Left ventricle myocardium inferior (tissue), 1 donor: ENCODE measurements at regions not wholly inside any gene's neighbourhood (a gene's known extent, or its start where the extent isn't known, plus 50 kb on each side); places are given as distances from the start of the nearest gene placed in this dataset.

Experiments used
- DNase-seq: peaks from one replicate; pipeline ENCODE4 v3.0.0-alpha.2; 2020
- H3K27ac ChIP-seq: fragments of 200-600 bp; replicated peaks from 2 replicates; pipeline ENCODE4 v1.8.0; 2021
- H3K27me3 ChIP-seq: fragments of 200-600 bp; 2 replicates; pipeline ENCODE4 v1.8.0; 2021; ENCODE audit warnings: low read depth
- H3K36me3 ChIP-seq: fragments of 200-600 bp; 2 replicates; pipeline ENCODE4 v1.8.0; 2021
- H3K4me1 ChIP-seq: fragments of 200-600 bp; 2 replicates; pipeline ENCODE4 v1.8.0; 2021
- H3K4me3 ChIP-seq: fragments of 200-600 bp; 2 replicates; pipeline ENCODE4 v1.8.0; 2021; ENCODE audit warnings: mild to moderate bottlenecking, moderate library complexity
- H3K9me3 ChIP-seq: fragments of 200-600 bp; replicated peaks from 2 replicates; pipeline ENCODE4 v1.8.0; 2021
- intact Hi-C: fragments of 100-400 bp; cut with micrococcal nuclease; formaldehyde crosslinking; loops from one replicate; pipeline ENCODE4 v1.11.0; 2022
- TF ChIP-seq, protein P1 (sequence below): fragments of 200-600 bp; IDR thresholded peaks from 2 replicates; pipeline ENCODE4 v1.8.0; 2021; ENCODE audit warnings: antibody characterized with exemption, mild to moderate bottlenecking, borderline replicate concordance
- donor health status: DM: no; HTN: yes; CAD: no; lungs with severe emphysema.

DNA sequence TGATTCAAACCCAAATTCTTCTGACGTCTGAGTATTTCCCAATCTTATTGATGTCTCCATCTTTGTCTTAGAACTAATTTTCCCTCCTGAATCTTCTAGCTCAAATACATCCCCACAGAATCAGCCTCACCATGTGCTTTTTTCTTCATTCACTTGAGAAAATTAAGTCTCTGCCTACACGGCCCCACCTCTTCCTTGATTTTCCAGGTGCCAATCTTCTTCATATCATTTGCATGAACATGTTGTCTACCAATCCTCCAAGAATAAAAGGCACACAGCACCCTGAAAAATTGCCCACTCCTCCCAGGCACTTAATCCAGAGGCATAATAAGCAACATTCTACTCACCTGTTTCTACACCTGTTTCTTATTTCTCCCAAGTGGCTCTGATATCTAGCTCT is 408.1 kb upstream of the NBEA start:
- no peaks in the 10 kb centered on the region for H3K9me3 ChIP-seq
- intact Hi-C loops: no loop called here
- DNase-seq: no peak
- TF ChIP-seq, protein P1, sequence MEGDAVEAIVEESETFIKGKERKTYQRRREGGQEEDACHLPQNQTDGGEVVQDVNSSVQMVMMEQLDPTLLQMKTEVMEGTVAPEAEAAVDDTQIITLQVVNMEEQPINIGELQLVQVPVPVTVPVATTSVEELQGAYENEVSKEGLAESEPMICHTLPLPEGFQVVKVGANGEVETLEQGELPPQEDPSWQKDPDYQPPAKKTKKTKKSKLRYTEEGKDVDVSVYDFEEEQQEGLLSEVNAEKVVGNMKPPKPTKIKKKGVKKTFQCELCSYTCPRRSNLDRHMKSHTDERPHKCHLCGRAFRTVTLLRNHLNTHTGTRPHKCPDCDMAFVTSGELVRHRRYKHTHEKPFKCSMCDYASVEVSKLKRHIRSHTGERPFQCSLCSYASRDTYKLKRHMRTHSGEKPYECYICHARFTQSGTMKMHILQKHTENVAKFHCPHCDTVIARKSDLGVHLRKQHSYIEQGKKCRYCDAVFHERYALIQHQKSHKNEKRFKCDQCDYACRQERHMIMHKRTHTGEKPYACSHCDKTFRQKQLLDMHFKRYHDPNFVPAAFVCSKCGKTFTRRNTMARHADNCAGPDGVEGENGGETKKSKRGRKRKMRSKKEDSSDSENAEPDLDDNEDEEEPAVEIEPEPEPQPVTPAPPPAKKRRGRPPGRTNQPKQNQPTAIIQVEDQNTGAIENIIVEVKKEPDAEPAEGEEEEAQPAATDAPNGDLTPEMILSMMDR: no peak
- no peak overlapping the region for H3K27ac ChIP-seq
- H3K4me1 ChIP-seq: no peaks in the 10 kb centered on the region
- H3K36me3 ChIP-seq: no peaks in the 10 kb centered on the region
- no peak overlapping the region for H3K4me3 ChIP-seq
- no peaks in the 10 kb centered on the region for H3K27me3 ChIP-seq

DNA sequence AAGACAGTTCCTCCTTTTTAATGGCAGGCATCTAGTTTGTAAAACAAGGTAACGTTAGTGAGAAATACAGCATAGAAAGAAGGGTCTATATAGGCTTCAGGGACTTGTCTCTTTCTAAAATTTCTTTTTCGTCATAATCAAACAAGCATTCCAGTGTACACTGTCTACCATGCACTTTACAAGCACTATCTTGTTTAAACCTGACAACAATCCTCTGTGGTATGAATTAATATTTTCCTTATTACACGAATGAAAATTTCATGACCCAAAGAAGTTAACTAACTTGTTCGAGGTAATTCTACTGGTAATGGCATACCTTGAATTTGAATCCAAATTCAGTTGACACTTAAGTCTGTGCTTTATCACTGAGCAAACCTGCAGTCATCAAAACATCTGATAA is 399.7 kb upstream of the NBEA start:
- H3K27ac ChIP-seq: no peak overlapping the region
- H3K4me1 ChIP-seq: no peaks in the 10 kb centered on the region
- TF ChIP-seq, protein P1: no peak
- intact Hi-C loops: no loop called here
- no peak for DNase-seq
- no peaks in the 10 kb centered on the region for H3K36me3 ChIP-seq
- no peaks in the 10 kb centered on the region for H3K9me3 ChIP-seq
- no peak overlapping the region for H3K4me3 ChIP-seq
- no peaks in the 10 kb centered on the region for H3K27me3 ChIP-seq

DNA sequence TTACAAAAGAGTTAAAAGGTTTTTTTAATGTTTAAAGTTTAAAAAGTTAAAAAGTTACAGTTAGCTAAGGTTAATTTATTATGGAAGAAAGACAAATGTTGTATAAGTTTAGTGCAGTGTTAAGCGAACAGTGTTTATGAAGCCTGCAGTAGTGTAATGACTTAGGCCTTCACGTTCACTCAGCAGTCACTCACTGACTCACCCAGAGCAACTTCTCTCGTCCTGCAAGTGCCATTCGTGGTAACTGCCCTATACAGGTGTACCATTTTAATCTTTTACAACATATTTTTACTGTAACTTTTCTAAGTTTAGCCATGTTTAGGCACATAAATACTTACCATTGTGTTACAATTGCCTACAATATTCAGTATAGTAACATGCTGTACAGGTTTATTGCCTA is 398.2 kb upstream of the NBEA start:
- Histone ChIP-seq H3K4me3 (no peak overlapping the region), H3K27ac (no peak overlapping the region), H3K4me1 (no peaks in the 10 kb centered on the region), H3K36me3 (no peaks in the 10 kb centered on the region), H3K27me3 (no peaks in the 10 kb centered on the region), H3K9me3 (no peaks in the 10 kb centered on the region)
- TF ChIP-seq, protein P1: no peak
- intact Hi-C loops: no loop called here
- DNase-seq: no peak

DNA sequence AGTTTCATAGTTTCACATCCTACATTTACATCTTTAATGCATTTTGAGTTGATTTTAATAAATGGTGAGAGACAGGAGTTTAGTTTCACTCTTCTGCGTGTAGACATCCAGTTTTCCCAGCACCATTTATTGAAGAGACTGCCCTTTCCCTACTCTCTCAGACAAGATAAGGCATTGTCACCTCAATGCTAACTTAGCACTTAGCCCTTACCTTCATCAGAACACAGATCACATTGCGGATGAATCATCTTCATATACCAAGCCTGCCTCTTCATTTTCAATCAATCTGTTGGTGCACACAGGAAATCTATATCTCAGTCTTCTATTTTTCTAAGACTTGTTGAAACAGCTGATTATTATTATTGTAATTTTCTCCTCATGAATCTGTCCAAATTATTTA is 396.6 kb upstream of the NBEA start:
- Histone ChIP-seq H3K27me3 (no peaks in the 10 kb centered on the region), H3K27ac (no peak overlapping the region), H3K4me1 (no peaks in the 10 kb centered on the region), H3K36me3 (no peaks in the 10 kb centered on the region), H3K9me3 (no peaks in the 10 kb centered on the region), H3K4me3 (no peak overlapping the region)
- no peak for DNase-seq
- TF ChIP-seq, protein P1: no peak
- intact Hi-C loops: no loop called here

DNA sequence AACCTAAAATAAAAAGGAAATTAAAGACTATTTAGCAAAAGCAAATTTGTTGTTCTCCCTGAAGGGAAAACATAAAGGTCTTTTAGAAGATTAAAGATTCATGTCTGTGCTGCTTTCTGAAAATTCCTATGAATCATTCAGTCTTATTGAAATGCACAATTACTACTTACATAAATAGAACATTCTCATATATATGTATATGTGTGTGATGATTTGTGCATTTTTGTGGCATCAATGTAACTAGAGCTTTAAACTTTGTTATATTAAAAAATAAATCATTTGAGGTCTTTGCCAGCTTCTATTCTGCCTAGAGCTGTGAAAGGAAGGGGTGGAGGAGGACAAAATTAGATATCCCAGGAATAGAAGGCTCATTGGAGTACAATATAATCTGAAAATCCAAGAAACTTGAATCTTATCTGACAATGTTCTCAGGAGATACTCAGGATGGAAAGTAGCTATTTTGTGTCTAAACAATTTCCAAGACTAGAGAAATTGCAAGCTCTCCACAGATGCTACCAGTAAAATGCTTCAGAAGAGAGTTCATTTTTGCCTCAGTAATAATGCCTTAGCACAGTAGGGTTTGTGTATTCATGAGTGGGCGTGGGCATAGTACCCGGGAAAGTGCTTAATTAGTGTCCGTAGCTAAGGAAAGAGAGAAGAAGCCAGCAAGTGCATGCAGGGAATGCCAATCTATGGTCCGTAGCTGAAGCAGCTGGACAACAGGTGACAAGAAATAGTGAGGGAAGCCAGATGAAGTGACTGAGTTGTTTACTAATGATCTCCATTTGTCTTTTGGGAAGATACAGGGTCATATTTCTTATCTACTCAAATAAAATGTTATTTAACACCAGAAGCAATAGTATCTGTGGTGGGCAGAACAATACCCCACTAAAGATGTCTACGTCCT is 395.5 kb upstream of the NBEA start:
- no peaks in the 10 kb centered on the region for H3K9me3 ChIP-seq
- no peaks in the 10 kb centered on the region for H3K4me1 ChIP-seq
- H3K36me3 ChIP-seq: no peaks in the 10 kb centered on the region
- DNase-seq: no peak
- H3K27me3 ChIP-seq: no peaks in the 10 kb centered on the region
- TF ChIP-seq, protein P1: no peak
- intact Hi-C loops: no loop called here
- H3K4me3 ChIP-seq: no peak overlapping the region
- no peak overlapping the region for H3K27ac ChIP-seq
